Psoas muscle (tissue), 7 donors: ENCODE measurements at regions not wholly inside any gene's neighbourhood (a gene's known extent, or its start where the extent isn't known, plus 50 kb on each side); places are given as distances from the start of the nearest gene placed in this dataset.

Experiments
- ATAC-seq, 4 donors: fragments of 200-7000 bp; cut with Tn5 transposase; one replicate each; pipeline ENCODE4 v1.9.1; 2020; ENCODE audit warnings: moderate library complexity in 3 of 4, mild to moderate bottlenecking in 2 of 4
- DNase-seq, 2 donors: peaks; one replicate each; pipeline ENCODE4 v3.0.0-alpha.2; 2020
- H3K27ac ChIP-seq: fragments of 200-600 bp; one replicate; pipeline ENCODE4 v1.8.0; 2022
- H3K27me3 ChIP-seq, 3 donors: fragments of 200-600 bp in 1 of 3; one replicate each; pipeline versions ENCODE4 v1.6.1 to v1.8.0; 2013 to 2022; ENCODE audit warnings: low read length in 2 of 3, mild to moderate bottlenecking in 2 of 3, moderate library complexity in 1 of 3; ENCODE audit not compliant: insufficient read depth in 3 of 3
- H3K36me3 ChIP-seq, 2 donors: fragments of 200-600 bp in 1 of 2; one replicate each; pipeline versions ENCODE4 v1.6.1 to v1.8.0; 2013 to 2022; ENCODE audit warnings: low read depth in 1 of 2, mild to moderate bottlenecking in 1 of 2, moderate library complexity in 1 of 2; ENCODE audit not compliant: insufficient read depth in 1 of 2
- H3K4me1 ChIP-seq: fragments of 200-600 bp; one replicate; pipeline ENCODE4 v1.8.0; 2022
- H3K4me3 ChIP-seq: fragments of 200-600 bp; one replicate; pipeline ENCODE4 v1.8.0; 2022; ENCODE audit warnings: mild to moderate bottlenecking
- H3K9me3 ChIP-seq: fragments of 200-600 bp; one replicate; pipeline ENCODE4 v1.8.0; 2022
- CTCF ChIP-seq: fragments of 200-600 bp; IDR thresholded peaks from one replicate; pipeline ENCODE4 v1.8.0; 2022; ENCODE audit warnings: antibody characterized with exemption
- WGBS, 3 donors: extraction: QIAGEN DNeasy Blood & Tissue Kit; methylation state at CpG; one replicate each; pipeline versions ENCODE4 v1.1.6 to v1.1.7; 2013; 5-methylcytosine and 5-hydroxymethylcytosine counted together
- intact Hi-C, 2 donors: fragments of 100-400 bp; cut with DNase I; formaldehyde crosslinking; loops; one replicate each; pipeline versions ENCODE4 v1.11.0 to v1.14.2; 2022
- donor health status: healthy with polysubstance abuse.
- donor health status: DM: no; HTN: no; CAD: no; lungs with moderate emphysema.
- donor health status: Bipolar disorder and iron deficiency.
- donor health status: healthy.
- donor health status: DM: yes; HTN: yes; CAD: no.
- donor health status: DM: no; HTN: no; CAD: no.
- donor health status: DM: yes; HTN: yes; CAD: no.

GRCh38 chr7:156223935-156224832 lies 411.9 kb upstream of the SHH start:
- 56 to 59% (median 58%) methylated on average over 10 of the region's 10 CpGs for WGBS, 3 donors

DNA sequence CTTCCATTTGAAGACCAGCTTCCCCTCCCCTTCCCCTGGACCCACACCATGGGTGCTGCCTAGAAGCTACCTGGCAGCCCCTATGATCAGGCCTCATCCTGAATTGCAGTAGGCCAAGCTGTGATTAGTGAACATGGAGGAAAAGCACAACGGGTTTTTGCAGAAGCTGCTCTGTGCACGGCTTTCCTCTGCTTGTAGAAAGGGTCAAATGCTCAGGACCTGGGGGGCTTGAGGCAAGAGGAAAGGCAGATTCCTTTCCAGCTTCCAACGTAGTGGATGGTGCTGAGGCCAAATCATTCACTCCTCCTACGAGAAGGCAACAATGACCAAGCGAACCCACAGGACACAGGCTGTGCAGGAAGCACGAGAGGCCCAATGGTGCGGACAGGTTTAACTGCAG lies 410.3 kb upstream of the SHH start:
- Histone ChIP-seq H3K36me3 (no peaks in the 10 kb centered on the region), H3K27ac (no peak overlapping the region), H3K4me1 (no peaks in the 10 kb centered on the region), H3K27me3 (peaks cover 0 to 2% (median 0%) of the 10 kb centered on the region in 3 donors), H3K9me3 (no peaks in the 10 kb centered on the region), H3K4me3 (no peak overlapping the region)
- TF ChIP-seq CTCF = no peak
- intact Hi-C loops = no loop called here
- ATAC-seq (no peak), DNase-seq (no peak)
- 49 to 62% (median 53%) methylated on average over 7 of the region's 7 CpGs for WGBS, 3 donors

More at GRCh38 chr7:156223935-156224832, 411.9 kb upstream of the SHH start:
- Histone ChIP-seq H3K27ac (no peak overlapping the region), H3K27me3 (peaks cover 0 to 3% (median 0%) of the 10 kb centered on the region in 3 donors), H3K36me3 (no peaks in the 10 kb centered on the region), H3K4me1 (no peaks in the 10 kb centered on the region), H3K4me3 (no peak overlapping the region), H3K9me3 (no peaks in the 10 kb centered on the region)
- no peak for TF ChIP-seq CTCF
- DNase-seq = no peak
- intact Hi-C loops = no loop called here
- ATAC-seq = no peak

DNA sequence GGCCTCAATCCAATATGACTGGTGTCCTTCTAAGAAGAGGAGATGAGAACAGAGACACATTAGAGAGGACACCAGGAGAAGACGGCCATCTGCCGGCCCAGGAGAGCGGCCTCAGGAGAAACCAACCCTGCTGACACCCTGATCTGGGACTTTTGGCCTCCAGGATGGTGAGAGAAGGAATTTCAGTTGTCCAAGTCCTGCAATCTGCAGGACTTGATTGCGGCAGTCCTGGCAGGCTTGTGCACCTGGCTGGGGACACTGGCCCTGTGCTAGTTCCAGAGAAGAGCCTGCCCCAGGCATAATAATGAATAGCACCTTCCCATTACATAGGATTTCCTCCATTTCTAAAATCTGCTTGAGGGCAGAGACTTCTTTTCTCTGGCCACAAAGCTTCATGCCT lies 409.9 kb upstream of the SHH start:
- Histone ChIP-seq H3K4me3 (no peak overlapping the region), H3K9me3 (no peaks in the 10 kb centered on the region), H3K27ac (no peak overlapping the region), H3K27me3 (peaks cover 0 to 2% (median 0%) of the 10 kb centered on the region in 3 donors), H3K36me3 (no peaks in the 10 kb centered on the region), H3K4me1 (no peaks in the 10 kb centered on the region)
- intact Hi-C loops = no loop called here
- TF ChIP-seq CTCF = no peak
- ATAC-seq = no peak
- no peak for DNase-seq
- WGBS, 3 donors = 88 to 97% (median 92%) methylated on average over 4 of the region's 4 CpGs

GRCh38 chr7:156220701-156221100 lies 408.4 kb upstream of the SHH start:
- DNase-seq (no peak), ATAC-seq (no peak)
- no peak overlapping the region for H3K27ac ChIP-seq
- TF ChIP-seq CTCF = no peak
- H3K36me3 ChIP-seq = no peaks in the 10 kb centered on the region
- 61 to 63% (median 61%) methylated on average over 10 of the region's 10 CpGs for WGBS, 3 donors
- H3K4me1 ChIP-seq = no peaks in the 10 kb centered on the region
- intact Hi-C loops = no loop called here
- peaks cover 0 to 2% (median 0%) of the 10 kb centered on the region in 3 donors for H3K27me3 ChIP-seq
- H3K9me3 ChIP-seq = no peaks in the 10 kb centered on the region
- H3K4me3 ChIP-seq = no peak overlapping the region
